ENCODE measurements at regions not wholly inside any gene's neighbourhood (a gene's known extent, or its start where the extent isn't known, plus 50 kb on each side); places are given as distances from the start of the nearest gene placed in this dataset.

- TF ChIP-seq CTCF (IDR thresholded peaks at IDR 0.05 in 8 of 11, conservative IDR thresholded peaks at IDR 0.05 in 3 of 11) (no peak), POLR2A (IDR thresholded peaks at IDR 0.05) (no peak), POLR2AphosphoS5 (IDR thresholded peaks at IDR 0.05) (no peak)
These were observed 351.4 kb upstream of the KCNMB2 start for GRCh38 chr3:178184833-178185232.

All from spleen (tissue), 7 donors.